K562 (cell line): ENCODE measurements at regions not wholly inside any gene's neighbourhood (a gene's known extent, or its start where the extent isn't known, plus 50 kb on each side); places are given as distances from the start of the nearest gene placed in this dataset.

Experiments
- ATAC-seq: fragments of 200-7000 bp; cut with Tn5 transposase; 3 replicates; pipeline ENCODE4 v1.9.1; 2020; ENCODE audit warnings: moderate library complexity
- BruUV-seq: library from RNA; stranded (reverse); fragments of 400-500 nt; replicated peaks from 2 replicates; lab custom pipeline; 2021; lab: Mats Ljungman, UMichigan
- CTCF ChIA-PET: fragments of 300-600 bp; formaldehyde crosslinking; extraction: SDS; loops from one replicate; lab custom pipeline; 2021; ENCODE audit warnings: low intra/inter-chr PET ratio; lab: Yijun Ruan, JAX
- POLR2A ChIA-PET: fragments of 300-600, 350-650 bp; sonication (Branson Sonifier 250); formaldehyde crosslinking; extraction: SDS; loops from one replicate; lab custom pipeline; 2021; ENCODE audit warnings: antibody characterized with exemption, inconsistent platforms; lab: Yijun Ruan, JAX
- DNase-seq, 4 experiments: peaks; one replicate each; pipeline versions ENCODE4 v3.0.0 to v3.0.0-alpha.2; 2011 to 2018; ENCODE audit warnings: low spot score in 3 of 4, mixed read lengths in 3 of 4; ENCODE audit errors: extremely low read depth in 1 of 4
- FAIRE-seq: peaks from 2 replicates; lab custom pipeline; 2011; peaks lifted over from hg19 to GRCh38; lab: Jason Lieb, UNC
- H2AFZ ChIP-seq: 2 replicates; pipeline ENCODE4 v1.6.0; 2011; ENCODE audit warnings: low read depth, low read length, control low read depth, inconsistent platforms
- H3K27ac ChIP-seq: fragments of 200-600 bp; 3 replicates; pipeline ENCODE4 v1.8.0; 2011; ENCODE audit warnings: low read depth, mild to moderate bottlenecking, control low read depth, inconsistent platforms, low read length, moderate library complexity, mixed read lengths; ENCODE audit errors: extremely low read depth
- H3K27me3 ChIP-seq, 2 experiments: fragments of 300-600 bp in 1 of 2; 2 replicates in 1 of 2; 3 replicates in 1 of 2; pipeline versions ENCODE4 v1.6.0 to v1.8.0; 2011; ENCODE audit warnings: inconsistent platforms in 2 of 2, low read length in 2 of 2, mild to moderate bottlenecking in 1 of 2, mixed read lengths in 1 of 2, moderate library complexity in 1 of 2; ENCODE audit not compliant: control insufficient read depth in 2 of 2, insufficient read depth in 2 of 2
- H3K36me3 ChIP-seq: fragments of 300-600 bp; 3 replicates; pipeline ENCODE4 v1.8.0; 2011; ENCODE audit warnings: mild to moderate bottlenecking, low read length, inconsistent platforms; ENCODE audit not compliant: control insufficient read depth, insufficient read depth
- H3K4me1 ChIP-seq, 2 experiments: fragments of 200-600 bp in 1 of 2; replicated peaks in 1 of 2; 2 replicates in 1 of 2; 3 replicates in 1 of 2; pipeline versions ENCODE4 v1.5.1 to v1.8.0; 2011; ENCODE audit warnings: inconsistent platforms in 2 of 2, low read length in 2 of 2, mild to moderate bottlenecking in 1 of 2, mixed read lengths in 1 of 2, moderate library complexity in 1 of 2; ENCODE audit not compliant: control insufficient read depth in 2 of 2, insufficient read depth in 2 of 2
- H3K4me2 ChIP-seq: 2 replicates; pipeline ENCODE4 v1.6.1; 2011; ENCODE audit warnings: low read length, control low read depth, inconsistent platforms, mixed read lengths; ENCODE audit not compliant: insufficient read depth
- H3K4me3 ChIP-seq: fragments of 200-600 bp; sonication (generic), shearing (Covaris generic); 2 replicates; pipeline ENCODE4 v1.5.1; 2016; ENCODE audit warnings: control low read depth, inconsistent platforms
- H3K79me2 ChIP-seq: fragments of 200-600 bp; 3 replicates; pipeline ENCODE4 v1.8.0; 2011; ENCODE audit warnings: low read length, inconsistent platforms; ENCODE audit not compliant: control insufficient read depth, insufficient read depth
- H3K9ac ChIP-seq, 2 experiments: 2 replicates each; pipeline versions ENCODE4 v1.6.0 to v1.6.1; 2011; ENCODE audit warnings: low read depth in 2 of 2, low read length in 2 of 2, control low read depth in 1 of 2, inconsistent platforms in 1 of 2, mild to moderate bottlenecking in 1 of 2, mixed read lengths in 1 of 2; ENCODE audit not compliant: insufficient read depth in 1 of 2
- H3K9me1 ChIP-seq: one replicate; pipeline ENCODE4 v1.6.0; 2011; ENCODE audit warnings: inconsistent platforms, mild to moderate bottlenecking, low read length, moderate library complexity; ENCODE audit not compliant: control insufficient read depth, insufficient read depth
- H3K9me3 ChIP-seq: replicated peaks from 2 replicates; pipeline ENCODE4 v1.5.1; 2011; ENCODE audit warnings: low read depth, low read length, inconsistent platforms; ENCODE audit not compliant: control insufficient read depth, insufficient read depth
- H4K20me1 ChIP-seq: replicated peaks from 2 replicates; pipeline ENCODE4 v1.6.1; 2011; ENCODE audit warnings: low read length, inconsistent platforms, mixed read lengths; ENCODE audit not compliant: control insufficient read depth, insufficient read depth
- ELF1 ChIP-seq: fragments of 200-800 bp; sonication (Bioruptor generic); IDR thresholded peaks from 2 replicates; pipeline ENCODE4 v1.6.1; 2016; ENCODE audit warnings: missing genetic modification characterization, missing compliant biosample characterization
- HDAC8 ChIP-seq: fragments of 450-650 bp; IDR thresholded peaks from 2 replicates; pipeline ENCODE4 v1.6.1; 2016; ENCODE audit warnings: mild to moderate bottlenecking, missing genetic modification characterization, moderate library complexity, missing compliant biosample characterization
- HNRNPK ChIP-seq: fragments of 200-400 bp; formaldehyde crosslinking; IDR thresholded peaks from one replicate; pipeline ENCODE4 v1.6.1; 2018; ENCODE audit warnings: mild to moderate bottlenecking, low read depth, low read length; ENCODE audit not compliant: poor library complexity, severe bottlenecking
- KHSRP ChIP-seq: fragments of 450-650 bp; IDR thresholded peaks from 2 replicates; pipeline ENCODE4 v1.6.1; 2017
- NFE2 ChIP-seq: IDR thresholded peaks from 2 replicates; pipeline ENCODE4 v1.6.1; 2014; ENCODE audit warnings: antibody characterized with exemption, low read depth
- PRMT5 ChIP-seq: sonication (generic); formaldehyde crosslinking; IDR thresholded peaks from 2 replicates; pipeline ENCODE4 v1.5.0; 2020; ENCODE audit warnings: missing genetic modification reagents
- SOX6 ChIP-seq: fragments of 450-650 bp; IDR thresholded peaks from 2 replicates; pipeline ENCODE4 v1.6.1; 2014; ENCODE audit warnings: mild to moderate bottlenecking
- ZNF408 ChIP-seq: fragments of 250-450 bp; sonication (Bioruptor Pico); IDR thresholded peaks from 2 replicates; pipeline ENCODE4 v1.4.0; 2020; ENCODE audit warnings: low read depth, mild to moderate bottlenecking, moderate library complexity
- ZNF707 ChIP-seq: fragments of 250-450 bp; sonication (Bioruptor Pico); conservative IDR thresholded peaks from 2 replicates; pipeline ENCODE4 v1.8.0; 2022; ENCODE audit warnings: inconsistent platforms, mild to moderate bottlenecking, moderate library complexity
- WGBS: fragments of 100-300 bp; shearing (Covaris generic); methylation state at CpG from one replicate; pipeline ENCODE4 v1.1.6; 2016; ENCODE audit warnings: low coverage, mixed read lengths; ENCODE audit not compliant: insufficient coverage; ENCODE audit errors: missing lambda C conversion rate; 5-methylcytosine and 5-hydroxymethylcytosine counted together
- in situ Hi-C: fragments of 300-500 bp; cut with MboI; formaldehyde crosslinking; loops from 4 replicates; pipeline ENCODE4 v1.15.0; 2018; ENCODE audit warnings: inconsistent platforms, mixed read lengths
- intact Hi-C: fragments of 100-400 bp; cut with micrococcal nuclease; formaldehyde crosslinking; loops from 2 replicates; pipeline ENCODE4 v1.14.2; 2022
- TF ChIP-seq, protein P1 (sequence below): fragments of 450-650 bp; formaldehyde crosslinking; IDR thresholded peaks from 2 replicates; pipeline ENCODE4 v1.4.0; 2022; ENCODE audit warnings: missing genetic modification characterization

DNA sequence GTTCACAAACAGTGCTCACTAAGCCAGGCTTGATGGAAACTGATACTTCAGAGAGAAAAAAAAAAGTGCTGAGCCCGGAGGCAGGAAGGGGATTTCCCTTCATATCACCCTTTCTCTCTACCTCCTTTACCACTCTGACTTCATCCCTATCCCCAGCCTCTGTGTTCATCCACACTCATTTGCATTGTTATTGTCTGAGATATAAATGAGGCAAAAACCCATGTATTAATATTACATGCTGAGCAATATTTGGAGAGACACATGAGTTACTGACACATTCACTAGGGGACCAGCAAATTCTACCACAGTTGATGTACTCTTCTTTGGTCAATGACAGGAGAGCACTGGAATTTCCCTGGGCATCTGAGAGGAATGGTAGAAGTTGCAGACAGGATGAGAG is 175.8 kb downstream of the TNFSF18 start:
- POLR2A ChIA-PET: no interaction called here
- Histone ChIP-seq H2AFZ (no peak overlapping the region), H3K9ac (no peak overlapping the region)
- FAIRE-seq: no peak
- no peak for DNase-seq
- TF ChIP-seq KHSRP (no peak), HNRNPK (no peak), ZNF707 (CRISPR knock-in tag) (no peak), ELF1 (tag) (no peak), PRMT5 (no peak), ZNF408 (CRISPR knock-in tag) (no peak), SOX6 (no peak), HDAC8 (tag) (no peak), NFE2 (no peak)
- TF ChIP-seq, protein P1, sequence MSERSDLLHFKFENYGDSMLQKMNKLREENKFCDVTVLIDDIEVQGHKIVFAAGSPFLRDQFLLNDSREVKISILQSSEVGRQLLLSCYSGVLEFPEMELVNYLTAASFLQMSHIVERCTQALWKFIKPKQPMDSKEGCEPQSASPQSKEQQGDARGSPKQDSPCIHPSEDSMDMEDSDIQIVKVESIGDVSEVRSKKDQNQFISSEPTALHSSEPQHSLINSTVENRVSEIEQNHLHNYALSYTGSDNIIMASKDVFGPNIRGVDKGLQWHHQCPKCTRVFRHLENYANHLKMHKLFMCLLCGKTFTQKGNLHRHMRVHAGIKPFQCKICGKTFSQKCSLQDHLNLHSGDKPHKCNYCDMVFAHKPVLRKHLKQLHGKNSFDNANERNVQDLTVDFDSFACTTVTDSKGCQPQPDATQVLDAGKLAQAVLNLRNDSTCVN (CRISPR knock-in tag): no peak
- TF ChIP-seq, all 486 proteins: peak for 0
- in situ Hi-C loops: no loop called here
- Histone ChIP-seq H3K27ac (no peak overlapping the region), H3K9me1 (no peaks in the 10 kb centered on the region), H3K36me3 (no peaks in the 10 kb centered on the region), H3K4me1 (no peaks in the 10 kb centered on the region), H4K20me1 (no peaks in the 10 kb centered on the region), H3K27me3 (no peaks in the 10 kb centered on the region), H3K4me2 (no peak overlapping the region), H3K79me2 (no peaks in the 10 kb centered on the region), H3K4me3 (no peak overlapping the region), H3K9me3 (no peaks in the 10 kb centered on the region)
- CTCF ChIA-PET: no interaction called here
- 0% methylated on average over 1 of the region's 1 CpG for WGBS
- intact Hi-C loops: no loop called here
- no TSS peak for BruUV-seq
- no peak for ATAC-seq
